ENCODE measurements at regions not wholly inside any gene's neighbourhood (a gene's known extent, or its start where the extent isn't known, plus 50 kb on each side); places are given as distances from the start of the nearest gene placed in this dataset.

DNA sequence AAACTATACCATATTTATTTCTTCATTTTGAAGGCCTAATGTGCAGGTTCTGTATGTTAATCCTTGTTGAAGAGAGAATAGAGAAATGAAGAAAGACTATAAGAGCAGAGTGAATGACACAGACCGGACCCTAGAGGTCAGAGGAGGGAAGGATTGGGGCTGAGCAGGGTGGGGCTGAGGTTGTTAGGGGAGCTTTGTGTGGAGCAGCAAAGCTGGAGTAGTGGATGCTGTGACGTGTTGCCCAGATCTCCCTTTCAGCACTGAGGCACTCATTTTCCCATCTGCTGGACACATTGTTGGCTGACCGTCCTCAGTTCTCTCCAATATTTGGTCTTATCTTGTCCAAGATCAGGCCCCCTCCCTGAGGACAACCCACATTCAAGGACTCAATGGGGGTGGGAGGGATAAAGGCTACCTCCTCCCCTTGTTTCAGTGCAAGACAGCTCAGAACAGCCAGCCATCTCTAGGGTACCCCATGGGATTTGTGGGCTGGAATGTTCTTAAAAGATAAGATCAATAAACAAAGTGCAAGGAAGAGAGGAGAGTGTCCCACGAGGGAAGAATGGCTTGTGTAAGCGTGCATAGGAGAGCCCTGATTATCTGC is 143.6 kb downstream of the TDRD15 start:
- Histone ChIP-seq H3K9ac (ENCODE audit: low read depth in 2 of 2, low read length in 2 of 2) (no peak overlapping the region), H3K9me3 (no peaks in the 10 kb centered on the region), H3K4me3 (no peak overlapping the region), H3K27ac (no peak overlapping the region), H3K4me1 (no peaks in the 10 kb centered on the region), H3K36me3 (no peaks in the 10 kb centered on the region), H3K27me3 (no peaks in the 10 kb centered on the region)
- intact Hi-C loops (cut with DNase I): no loop called here
- TF ChIP-seq, protein P1, sequence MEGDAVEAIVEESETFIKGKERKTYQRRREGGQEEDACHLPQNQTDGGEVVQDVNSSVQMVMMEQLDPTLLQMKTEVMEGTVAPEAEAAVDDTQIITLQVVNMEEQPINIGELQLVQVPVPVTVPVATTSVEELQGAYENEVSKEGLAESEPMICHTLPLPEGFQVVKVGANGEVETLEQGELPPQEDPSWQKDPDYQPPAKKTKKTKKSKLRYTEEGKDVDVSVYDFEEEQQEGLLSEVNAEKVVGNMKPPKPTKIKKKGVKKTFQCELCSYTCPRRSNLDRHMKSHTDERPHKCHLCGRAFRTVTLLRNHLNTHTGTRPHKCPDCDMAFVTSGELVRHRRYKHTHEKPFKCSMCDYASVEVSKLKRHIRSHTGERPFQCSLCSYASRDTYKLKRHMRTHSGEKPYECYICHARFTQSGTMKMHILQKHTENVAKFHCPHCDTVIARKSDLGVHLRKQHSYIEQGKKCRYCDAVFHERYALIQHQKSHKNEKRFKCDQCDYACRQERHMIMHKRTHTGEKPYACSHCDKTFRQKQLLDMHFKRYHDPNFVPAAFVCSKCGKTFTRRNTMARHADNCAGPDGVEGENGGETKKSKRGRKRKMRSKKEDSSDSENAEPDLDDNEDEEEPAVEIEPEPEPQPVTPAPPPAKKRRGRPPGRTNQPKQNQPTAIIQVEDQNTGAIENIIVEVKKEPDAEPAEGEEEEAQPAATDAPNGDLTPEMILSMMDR (IDR thresholded peaks at IDR 0.05): no peak
- no peak for DNase-seq

GRCh38 chr2:21268197-21268877 is 144.6 kb downstream of the TDRD15 start:
- H3K4me3 ChIP-seq: no peak overlapping the region
- H3K9ac ChIP-seq (ENCODE audit: low read depth in 2 of 2, low read length in 2 of 2): no peak overlapping the region
- no peaks in the 10 kb centered on the region for H3K27me3 ChIP-seq
- no peaks in the 10 kb centered on the region for H3K9me3 ChIP-seq
- H3K36me3 ChIP-seq: no peaks in the 10 kb centered on the region
- no peak for DNase-seq
- TF ChIP-seq, protein P1 (IDR thresholded peaks at IDR 0.05): no peak
- H3K27ac ChIP-seq: no peak overlapping the region
- no peaks in the 10 kb centered on the region for H3K4me1 ChIP-seq
- intact Hi-C loops (cut with DNase I): no loop called here

GRCh38 chr2:21268878-21269224 is 145.1 kb downstream of the TDRD15 start:
- H3K36me3 ChIP-seq: no peaks in the 10 kb centered on the region
- TF ChIP-seq, protein P1 (IDR thresholded peaks at IDR 0.05): no peak
- no peak for DNase-seq
- intact Hi-C loops (cut with DNase I): no loop called here
- H3K4me1 ChIP-seq: no peaks in the 10 kb centered on the region
- H3K27me3 ChIP-seq: no peaks in the 10 kb centered on the region
- no peak overlapping the region for H3K4me3 ChIP-seq
- H3K9me3 ChIP-seq: no peaks in the 10 kb centered on the region
- H3K27ac ChIP-seq: no peak overlapping the region
- H3K9ac ChIP-seq (ENCODE audit: low read depth in 2 of 2, low read length in 2 of 2): no peak overlapping the region

DNA sequence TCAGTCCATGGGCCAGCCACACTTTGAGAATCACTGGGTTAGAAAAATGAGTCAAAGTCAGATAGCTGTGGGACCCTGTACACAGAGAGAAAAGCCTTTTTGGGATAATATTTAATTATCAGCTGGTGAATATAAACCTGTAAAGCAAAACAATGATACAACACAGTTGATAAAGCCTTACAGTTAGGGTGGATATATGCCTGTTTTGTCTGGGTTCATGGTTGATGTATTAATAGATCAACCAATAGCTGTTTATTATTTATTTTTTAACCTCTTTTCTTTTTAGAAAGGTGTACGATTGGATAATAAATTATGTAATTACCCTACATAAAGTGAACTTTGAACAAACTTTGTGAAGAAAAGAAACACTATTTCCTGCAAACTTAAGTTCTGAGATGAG is 145.6 kb downstream of the TDRD15 start:
- intact Hi-C loops (cut with DNase I): no loop called here
- TF ChIP-seq, protein P1 (IDR thresholded peaks at IDR 0.05): no peak
- Histone ChIP-seq H3K27me3 (no peaks in the 10 kb centered on the region), H3K27ac (no peak overlapping the region), H3K4me3 (no peak overlapping the region), H3K9ac (ENCODE audit: low read depth in 2 of 2, low read length in 2 of 2) (no peak overlapping the region), H3K4me1 (no peaks in the 10 kb centered on the region), H3K36me3 (no peaks in the 10 kb centered on the region), H3K9me3 (no peaks in the 10 kb centered on the region)
- DNase-seq: no peak

GRCh38 chr2:21270083-21270491 is 146.3 kb downstream of the TDRD15 start:
- Histone ChIP-seq H3K4me1 (no peaks in the 10 kb centered on the region), H3K27me3 (no peaks in the 10 kb centered on the region), H3K27ac (no peak overlapping the region), H3K9ac (ENCODE audit: low read depth in 2 of 2, low read length in 2 of 2) (no peak overlapping the region), H3K36me3 (no peaks in the 10 kb centered on the region), H3K4me3 (no peak overlapping the region), H3K9me3 (no peaks in the 10 kb centered on the region)
- no peak for DNase-seq
- TF ChIP-seq, protein P1 (IDR thresholded peaks at IDR 0.05): no peak
- intact Hi-C loops (cut with DNase I): no loop called here

Measured in colonic mucosa (tissue), 4 donors.